K562 (cell line): ENCODE measurements at regions not wholly inside any gene's neighbourhood (a gene's known extent, or its start where the extent isn't known, plus 50 kb on each side); places are given as distances from the start of the nearest gene placed in this dataset.

ENCODE experiments used
- ATAC-seq: fragments of 200-7000 bp; cut with Tn5 transposase; 3 replicates; pipeline ENCODE4 v1.9.1; 2020; ENCODE audit warnings: moderate library complexity
- BruUV-seq: library from RNA; stranded (reverse); fragments of 400-500 nt; replicated peaks from 2 replicates; lab custom pipeline; 2021; lab: Mats Ljungman, UMichigan
- CTCF ChIA-PET: fragments of 300-600 bp; formaldehyde crosslinking; extraction: SDS; loops from one replicate; lab custom pipeline; 2021; ENCODE audit warnings: low intra/inter-chr PET ratio; lab: Yijun Ruan, JAX
- POLR2A ChIA-PET: fragments of 300-600, 350-650 bp; sonication (Branson Sonifier 250); formaldehyde crosslinking; extraction: SDS; loops from one replicate; lab custom pipeline; 2021; ENCODE audit warnings: antibody characterized with exemption, inconsistent platforms; lab: Yijun Ruan, JAX
- DNase-seq, 4 experiments: peaks; one replicate each; pipeline versions ENCODE4 v3.0.0 to v3.0.0-alpha.2; 2011 to 2018; ENCODE audit warnings: low spot score in 3 of 4, mixed read lengths in 3 of 4; ENCODE audit errors: extremely low read depth in 1 of 4
- FAIRE-seq: peaks from 2 replicates; lab custom pipeline; 2011; peaks lifted over from hg19 to GRCh38; lab: Jason Lieb, UNC
- H2AFZ ChIP-seq: 2 replicates; pipeline ENCODE4 v1.6.0; 2011; ENCODE audit warnings: low read depth, low read length, control low read depth, inconsistent platforms
- H3K27ac ChIP-seq: fragments of 200-600 bp; 3 replicates; pipeline ENCODE4 v1.8.0; 2011; ENCODE audit warnings: low read depth, mild to moderate bottlenecking, control low read depth, inconsistent platforms, low read length, moderate library complexity, mixed read lengths; ENCODE audit errors: extremely low read depth
- H3K27me3 ChIP-seq, 2 experiments: fragments of 300-600 bp in 1 of 2; 2 replicates in 1 of 2; 3 replicates in 1 of 2; pipeline versions ENCODE4 v1.6.0 to v1.8.0; 2011; ENCODE audit warnings: inconsistent platforms in 2 of 2, low read length in 2 of 2, mild to moderate bottlenecking in 1 of 2, mixed read lengths in 1 of 2, moderate library complexity in 1 of 2; ENCODE audit not compliant: control insufficient read depth in 2 of 2, insufficient read depth in 2 of 2
- H3K36me3 ChIP-seq: fragments of 300-600 bp; 3 replicates; pipeline ENCODE4 v1.8.0; 2011; ENCODE audit warnings: mild to moderate bottlenecking, low read length, inconsistent platforms; ENCODE audit not compliant: control insufficient read depth, insufficient read depth
- H3K4me1 ChIP-seq, 2 experiments: fragments of 200-600 bp in 1 of 2; replicated peaks in 1 of 2; 2 replicates in 1 of 2; 3 replicates in 1 of 2; pipeline versions ENCODE4 v1.5.1 to v1.8.0; 2011; ENCODE audit warnings: inconsistent platforms in 2 of 2, low read length in 2 of 2, mild to moderate bottlenecking in 1 of 2, mixed read lengths in 1 of 2, moderate library complexity in 1 of 2; ENCODE audit not compliant: control insufficient read depth in 2 of 2, insufficient read depth in 2 of 2
- H3K4me2 ChIP-seq: 2 replicates; pipeline ENCODE4 v1.6.1; 2011; ENCODE audit warnings: low read length, control low read depth, inconsistent platforms, mixed read lengths; ENCODE audit not compliant: insufficient read depth
- H3K4me3 ChIP-seq: fragments of 200-600 bp; sonication (generic), shearing (Covaris generic); 2 replicates; pipeline ENCODE4 v1.5.1; 2016; ENCODE audit warnings: control low read depth, inconsistent platforms
- H3K79me2 ChIP-seq: fragments of 200-600 bp; 3 replicates; pipeline ENCODE4 v1.8.0; 2011; ENCODE audit warnings: low read length, inconsistent platforms; ENCODE audit not compliant: control insufficient read depth, insufficient read depth
- H3K9ac ChIP-seq, 2 experiments: 2 replicates each; pipeline versions ENCODE4 v1.6.0 to v1.6.1; 2011; ENCODE audit warnings: low read depth in 2 of 2, low read length in 2 of 2, control low read depth in 1 of 2, inconsistent platforms in 1 of 2, mild to moderate bottlenecking in 1 of 2, mixed read lengths in 1 of 2; ENCODE audit not compliant: insufficient read depth in 1 of 2
- H3K9me1 ChIP-seq: one replicate; pipeline ENCODE4 v1.6.0; 2011; ENCODE audit warnings: inconsistent platforms, mild to moderate bottlenecking, low read length, moderate library complexity; ENCODE audit not compliant: control insufficient read depth, insufficient read depth
- H3K9me3 ChIP-seq: replicated peaks from 2 replicates; pipeline ENCODE4 v1.5.1; 2011; ENCODE audit warnings: low read depth, low read length, inconsistent platforms; ENCODE audit not compliant: control insufficient read depth, insufficient read depth
- H4K20me1 ChIP-seq: replicated peaks from 2 replicates; pipeline ENCODE4 v1.6.1; 2011; ENCODE audit warnings: low read length, inconsistent platforms, mixed read lengths; ENCODE audit not compliant: control insufficient read depth, insufficient read depth
- CCAR2 ChIP-seq: fragments of 200-400 bp; formaldehyde crosslinking; IDR thresholded peaks from 2 replicates; pipeline ENCODE4 v1.6.1; 2017; ENCODE audit warnings: mild to moderate bottlenecking, low read depth, low read length
- FOXA3 ChIP-seq, 2 experiments: fragments of 450-650 bp in 1 of 2; sonication (generic) in 1 of 2; formaldehyde crosslinking; IDR thresholded peaks in 1 of 2; conservative IDR thresholded peaks in 1 of 2; 2 replicates each; pipeline versions ENCODE4 v1.4.0 to v1.8.0; 2020 to 2022; ENCODE audit warnings: mild to moderate bottlenecking in 2 of 2, missing genetic modification reagents in 1 of 2
- HDAC2 ChIP-seq: fragments of 450-650 bp; IDR thresholded peaks from 2 replicates; pipeline ENCODE4 v1.6.1; 2016; ENCODE audit warnings: mild to moderate bottlenecking
- HNRNPH1 ChIP-seq: fragments of 200-400 bp; formaldehyde crosslinking; optimal IDR thresholded peaks from 2 replicates; pipeline ENCODE3; 2017; ENCODE audit warnings: low read depth, mild to moderate bottlenecking, low read length, moderate library complexity
- HNRNPL ChIP-seq: fragments of 200-400 bp; formaldehyde crosslinking; IDR thresholded peaks from 2 replicates; pipeline ENCODE4 v1.6.1; 2017; ENCODE audit warnings: low read depth, mild to moderate bottlenecking, low read length
- NR4A1 ChIP-seq, 2 experiments: fragments of 250-450 bp in 1 of 2; fragments of 450-650 bp in 1 of 2; sonication (Bioruptor Pico) in 1 of 2; IDR thresholded peaks; 2 replicates each; pipeline versions ENCODE4 v1.4.0 to v1.6.1; 2016 to 2020; ENCODE audit warnings: mild to moderate bottlenecking in 2 of 2, missing compliant biosample characterization in 1 of 2, missing genetic modification characterization in 1 of 2, moderate library complexity in 1 of 2
- SMAD1 ChIP-seq: fragments of 150-350 bp; IDR thresholded peaks from 2 replicates; pipeline ENCODE4 v1.6.1; 2014; ENCODE audit warnings: low read length, low read depth; ENCODE audit not compliant: partially characterized antibody
- TSC22D4 ChIP-seq: fragments of 450-650 bp; IDR thresholded peaks from 2 replicates; pipeline ENCODE4 v1.6.1; 2016; ENCODE audit warnings: missing genetic modification characterization, missing biosample characterization, control low read depth
- ZNF232 ChIP-seq: sonication (generic); formaldehyde crosslinking; IDR thresholded peaks from 2 replicates; pipeline ENCODE4 v1.8.0; 2022; ENCODE audit warnings: mild to moderate bottlenecking, missing genetic modification reagents
- ZNF354B ChIP-seq: fragments of 250-450 bp; sonication (Bioruptor Pico); IDR thresholded peaks from 2 replicates; pipeline ENCODE4 v1.4.0; 2020
- ZNF41 ChIP-seq: fragments of 250-450 bp; sonication (Bioruptor Pico); conservative IDR thresholded peaks from 2 replicates; pipeline ENCODE4 v1.4.0; 2020; ENCODE audit warnings: mild to moderate bottlenecking
- ZNF586 ChIP-seq: fragments of 450-650 bp; formaldehyde crosslinking; conservative IDR thresholded peaks from 2 replicates; pipeline ENCODE4 v1.4.0; 2020; ENCODE audit warnings: mild to moderate bottlenecking, moderate library complexity
- WGBS: fragments of 100-300 bp; shearing (Covaris generic); methylation state at CpG from one replicate; pipeline ENCODE4 v1.1.6; 2016; ENCODE audit warnings: low coverage, mixed read lengths; ENCODE audit not compliant: insufficient coverage; ENCODE audit errors: missing lambda C conversion rate; 5-methylcytosine and 5-hydroxymethylcytosine counted together
- in situ Hi-C: fragments of 300-500 bp; cut with MboI; formaldehyde crosslinking; loops from 4 replicates; pipeline ENCODE4 v1.15.0; 2018; ENCODE audit warnings: inconsistent platforms, mixed read lengths
- intact Hi-C: fragments of 100-400 bp; cut with micrococcal nuclease; formaldehyde crosslinking; loops from 2 replicates; pipeline ENCODE4 v1.14.2; 2022
- TF ChIP-seq, protein P1 (sequence below): fragments of 250-450 bp; sonication (Bioruptor Pico); IDR thresholded peaks from 2 replicates; pipeline ENCODE4 v1.4.0; 2020; ENCODE audit warnings: mild to moderate bottlenecking
- TF ChIP-seq, protein P2 (sequence below): fragments of 250-450 bp; sonication (Bioruptor Pico); IDR thresholded peaks from 2 replicates; pipeline ENCODE4 v1.5.0; 2022; ENCODE audit warnings: mild to moderate bottlenecking
- TF ChIP-seq, protein P3 (sequence below): fragments of 250-450 bp; sonication (Bioruptor Pico); IDR thresholded peaks from 2 replicates; pipeline ENCODE4 v1.8.0; 2021; ENCODE audit warnings: mild to moderate bottlenecking, moderate library complexity
- TF ChIP-seq, protein P4 (sequence below): fragments of 250-450 bp; sonication (Bioruptor Pico); IDR thresholded peaks from 2 replicates; pipeline ENCODE4 v1.4.0; 2020
- TF ChIP-seq, protein P5 (sequence below): sonication (generic); formaldehyde crosslinking; IDR thresholded peaks from 2 replicates; pipeline ENCODE4 v1.9.0; 2022; ENCODE audit warnings: mild to moderate bottlenecking, missing genetic modification reagents

DNA sequence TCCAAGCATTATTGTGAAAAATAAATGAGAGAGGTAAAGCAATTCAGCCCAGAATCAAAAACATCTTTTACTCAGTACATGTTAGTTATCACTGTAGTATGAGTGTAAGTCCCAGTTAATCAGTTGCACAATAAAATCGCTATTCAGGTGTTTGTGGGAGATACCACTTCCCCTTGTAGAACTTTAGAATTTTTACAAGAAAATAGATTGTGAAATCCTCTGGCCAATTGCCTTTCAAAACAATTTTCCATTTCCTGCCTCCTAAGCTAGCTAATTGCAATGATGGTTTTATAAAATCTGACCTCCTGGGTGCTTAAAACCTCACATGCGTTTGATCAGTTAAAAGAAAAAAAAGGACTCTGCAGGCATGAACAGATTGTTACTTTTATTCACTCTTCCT lies 332.5 kb downstream of the PID1 start:
- Histone ChIP-seq H3K27me3 (no peaks in the 10 kb centered on the region), H3K4me3 (no peak overlapping the region), H3K27ac (no peak overlapping the region), H3K4me1 (no peaks in the 10 kb centered on the region), H3K36me3 (no peaks in the 10 kb centered on the region), H3K4me2 (no peak overlapping the region), H4K20me1 (no peaks in the 10 kb centered on the region), H3K79me2 (no peaks in the 10 kb centered on the region), H3K9ac (no peak overlapping the region), H2AFZ (no peak overlapping the region), H3K9me1 (no peaks in the 10 kb centered on the region), H3K9me3 (no peaks in the 10 kb centered on the region)
- DNase-seq (no peak), FAIRE-seq (no peak), ATAC-seq (no peak)
- ChIA-PET CTCF (no interaction called here), POLR2A (no interaction called here)
- 0% methylated on average over 2 of the region's 2 CpGs for WGBS
- intact Hi-C loops = no loop called here
- BruUV-seq = no TSS peak
- in situ Hi-C loops = no loop called here
- TF ChIP-seq, protein P1, sequence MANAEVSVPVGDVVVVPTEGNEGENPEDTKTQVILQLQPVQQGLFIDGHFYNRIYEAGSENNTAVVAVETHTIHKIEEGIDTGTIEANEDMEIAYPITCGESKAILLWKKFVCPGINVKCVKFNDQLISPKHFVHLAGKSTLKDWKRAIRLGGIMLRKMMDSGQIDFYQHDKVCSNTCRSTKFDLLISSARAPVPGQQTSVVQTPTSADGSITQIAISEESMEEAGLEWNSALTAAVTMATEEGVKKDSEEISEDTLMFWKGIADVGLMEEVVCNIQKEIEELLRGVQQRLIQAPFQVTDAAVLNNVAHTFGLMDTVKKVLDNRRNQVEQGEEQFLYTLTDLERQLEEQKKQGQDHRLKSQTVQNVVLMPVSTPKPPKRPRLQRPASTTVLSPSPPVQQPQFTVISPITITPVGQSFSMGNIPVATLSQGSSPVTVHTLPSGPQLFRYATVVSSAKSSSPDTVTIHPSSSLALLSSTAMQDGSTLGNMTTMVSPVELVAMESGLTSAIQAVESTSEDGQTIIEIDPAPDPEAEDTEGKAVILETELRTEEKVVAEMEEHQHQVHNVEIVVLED (CRISPR knock-in tag) = no peak
- TF ChIP-seq HNRNPL = no peak
- TF ChIP-seq, protein P2, sequence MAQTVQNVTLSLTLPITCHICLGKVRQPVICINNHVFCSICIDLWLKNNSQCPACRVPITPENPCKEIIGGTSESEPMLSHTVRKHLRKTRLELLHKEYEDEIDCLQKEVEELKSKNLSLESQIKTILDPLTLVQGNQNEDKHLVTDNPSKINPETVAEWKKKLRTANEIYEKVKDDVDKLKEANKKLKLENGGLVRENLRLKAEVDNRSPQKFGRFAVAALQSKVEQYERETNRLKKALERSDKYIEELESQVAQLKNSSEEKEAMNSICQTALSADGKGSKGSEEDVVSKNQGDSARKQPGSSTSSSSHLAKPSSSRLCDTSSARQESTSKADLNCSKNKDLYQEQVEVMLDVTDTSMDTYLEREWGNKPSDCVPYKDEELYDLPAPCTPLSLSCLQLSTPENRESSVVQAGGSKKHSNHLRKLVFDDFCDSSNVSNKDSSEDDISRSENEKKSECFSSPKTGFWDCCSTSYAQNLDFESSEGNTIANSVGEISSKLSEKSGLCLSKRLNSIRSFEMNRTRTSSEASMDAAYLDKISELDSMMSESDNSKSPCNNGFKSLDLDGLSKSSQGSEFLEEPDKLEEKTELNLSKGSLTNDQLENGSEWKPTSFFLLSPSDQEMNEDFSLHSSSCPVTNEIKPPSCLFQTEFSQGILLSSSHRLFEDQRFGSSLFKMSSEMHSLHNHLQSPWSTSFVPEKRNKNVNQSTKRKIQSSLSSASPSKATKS (CRISPR knock-in tag) = no peak
- TF ChIP-seq, protein P3, sequence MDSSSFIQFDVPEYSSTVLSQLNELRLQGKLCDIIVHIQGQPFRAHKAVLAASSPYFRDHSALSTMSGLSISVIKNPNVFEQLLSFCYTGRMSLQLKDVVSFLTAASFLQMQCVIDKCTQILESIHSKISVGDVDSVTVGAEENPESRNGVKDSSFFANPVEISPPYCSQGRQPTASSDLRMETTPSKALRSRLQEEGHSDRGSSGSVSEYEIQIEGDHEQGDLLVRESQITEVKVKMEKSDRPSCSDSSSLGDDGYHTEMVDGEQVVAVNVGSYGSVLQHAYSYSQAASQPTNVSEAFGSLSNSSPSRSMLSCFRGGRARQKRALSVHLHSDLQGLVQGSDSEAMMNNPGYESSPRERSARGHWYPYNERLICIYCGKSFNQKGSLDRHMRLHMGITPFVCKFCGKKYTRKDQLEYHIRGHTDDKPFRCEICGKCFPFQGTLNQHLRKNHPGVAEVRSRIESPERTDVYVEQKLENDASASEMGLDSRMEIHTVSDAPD = no peak
- no peak for TF ChIP-seq ZNF41
- TF ChIP-seq CCAR2 = no peak
- no peak for TF ChIP-seq HNRNPH1
- no peak for TF ChIP-seq HDAC2
- no peak for TF ChIP-seq FOXA3 (CRISPR knock-in tag; conservative IDR thresholded peaks at IDR 0.05 in 1 of 2, IDR thresholded peaks at IDR 0.05 in 1 of 2)
- no peak for TF ChIP-seq ZNF586
- TF ChIP-seq TSC22D4 (tag) = no peak
- no peak for TF ChIP-seq NR4A1 (CRISPR knock-in tag; IDR thresholded peaks at IDR 0.05)
- no peak for TF ChIP-seq NR4A1 (tag; IDR thresholded peaks at IDR 0.05)
- TF ChIP-seq ZNF354B = no peak
- no peak for TF ChIP-seq SMAD1
- TF ChIP-seq, protein P4, sequence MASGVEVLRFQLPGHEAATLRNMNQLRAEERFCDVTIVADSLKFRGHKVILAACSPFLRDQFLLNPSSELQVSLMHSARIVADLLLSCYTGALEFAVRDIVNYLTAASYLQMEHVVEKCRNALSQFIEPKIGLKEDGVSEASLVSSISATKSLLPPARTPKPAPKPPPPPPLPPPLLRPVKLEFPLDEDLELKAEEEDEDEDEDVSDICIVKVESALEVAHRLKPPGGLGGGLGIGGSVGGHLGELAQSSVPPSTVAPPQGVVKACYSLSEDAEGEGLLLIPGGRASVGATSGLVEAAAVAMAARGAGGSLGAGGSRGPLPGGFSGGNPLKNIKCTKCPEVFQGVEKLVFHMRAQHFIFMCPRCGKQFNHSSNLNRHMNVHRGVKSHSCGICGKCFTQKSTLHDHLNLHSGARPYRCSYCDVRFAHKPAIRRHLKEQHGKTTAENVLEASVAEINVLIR = no peak
- TF ChIP-seq ZNF232 = no peak
- TF ChIP-seq, protein P5, sequence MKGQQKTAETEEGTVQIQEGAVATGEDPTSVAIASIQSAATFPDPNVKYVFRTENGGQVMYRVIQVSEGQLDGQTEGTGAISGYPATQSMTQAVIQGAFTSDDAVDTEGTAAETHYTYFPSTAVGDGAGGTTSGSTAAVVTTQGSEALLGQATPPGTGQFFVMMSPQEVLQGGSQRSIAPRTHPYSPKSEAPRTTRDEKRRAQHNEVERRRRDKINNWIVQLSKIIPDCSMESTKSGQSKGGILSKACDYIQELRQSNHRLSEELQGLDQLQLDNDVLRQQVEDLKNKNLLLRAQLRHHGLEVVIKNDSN (CRISPR knock-in tag) = no peak
